IPS-15b (cell line): ENCODE measurements at regions not wholly inside any gene's neighbourhood (a gene's known extent, or its start where the extent isn't known, plus 50 kb on each side); places are given as distances from the start of the nearest gene placed in this dataset.

Source experiments
- H3K27me3 ChIP-seq: one replicate; pipeline ENCODE4 v1.6.1; 2013; ENCODE audit warnings: low read length; ENCODE audit not compliant: control insufficient read depth, insufficient read depth
- H3K36me3 ChIP-seq: one replicate; pipeline ENCODE4 v1.6.1; 2013; ENCODE audit warnings: low read length; ENCODE audit not compliant: control insufficient read depth, insufficient read depth
- H3K4me1 ChIP-seq: one replicate; pipeline ENCODE4 v1.6.1; 2013; ENCODE audit warnings: mild to moderate bottlenecking, low read length; ENCODE audit not compliant: control insufficient read depth, insufficient read depth
- H3K4me3 ChIP-seq: one replicate; pipeline ENCODE4 v1.5.1; 2013; ENCODE audit warnings: low read depth, low read length
- H3K9ac ChIP-seq: one replicate; pipeline ENCODE4 v1.6.1; 2013; ENCODE audit warnings: low read depth, mild to moderate bottlenecking, low read length
- H3K9me3 ChIP-seq: one replicate; pipeline ENCODE4 v1.6.1; 2013; ENCODE audit warnings: mild to moderate bottlenecking, low read length; ENCODE audit not compliant: control insufficient read depth, insufficient read depth

DNA sequence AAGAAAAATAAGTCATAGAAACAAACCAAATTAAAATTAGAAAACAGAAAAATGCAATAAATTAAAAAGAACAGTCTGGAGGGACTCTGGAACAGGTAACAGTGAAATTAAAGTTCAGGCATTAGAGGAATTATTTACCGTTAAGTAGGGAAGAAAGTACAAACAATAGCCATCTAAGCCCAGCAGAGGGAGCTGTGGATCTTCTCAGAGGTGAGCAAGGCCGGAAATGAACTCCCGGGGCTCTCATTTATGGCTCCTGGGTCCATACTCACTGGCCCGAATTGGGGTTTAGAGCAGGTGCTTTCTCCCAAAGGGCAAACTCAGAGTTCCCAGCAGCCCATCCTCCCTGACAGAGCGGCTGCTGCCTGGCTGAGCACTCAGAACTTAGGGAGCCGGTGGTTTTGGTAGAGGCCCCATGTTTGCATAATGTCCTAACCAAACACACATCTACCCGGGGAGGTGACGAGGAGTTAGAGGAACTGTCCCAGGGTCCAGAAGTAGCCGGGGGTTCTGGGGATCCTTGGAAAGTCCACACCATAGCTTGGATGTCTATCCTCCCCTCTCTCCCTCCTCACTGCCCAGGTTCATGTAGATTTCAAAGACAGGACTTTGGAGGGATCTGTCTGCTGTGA lies 87.8 kb upstream of the VPREB1 start:
- no peaks in the 10 kb centered on the region for H3K4me1 ChIP-seq
- H3K4me3 ChIP-seq, result peak overlapping the region; percentile 10
- H3K9me3 ChIP-seq, result no peaks in the 10 kb centered on the region
- peaks cover 79% of the 10 kb centered on the region for H3K27me3 ChIP-seq
- no peak overlapping the region for H3K9ac ChIP-seq
- no peaks in the 10 kb centered on the region for H3K36me3 ChIP-seq

DNA sequence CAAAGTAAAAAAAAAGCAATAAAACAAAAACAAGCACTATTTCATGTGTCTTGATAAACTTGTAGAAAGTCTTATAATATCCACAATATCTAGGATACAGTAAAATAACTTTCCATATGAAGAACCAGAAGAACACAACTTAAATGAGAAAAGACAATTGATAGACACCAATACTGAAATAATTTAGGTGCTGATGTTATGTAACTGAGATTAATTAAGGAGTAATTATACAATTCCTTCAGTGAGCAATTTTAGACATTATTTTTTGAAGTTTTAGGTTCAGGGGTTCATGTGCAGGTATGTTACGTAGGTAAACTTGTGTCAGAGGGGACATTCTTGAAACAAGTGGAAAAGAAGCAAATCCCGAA lies 88.3 kb upstream of the VPREB1 start:
- Histone ChIP-seq H3K27me3 (peaks cover 82% of the 10 kb centered on the region), H3K9ac (no peak overlapping the region), H3K4me3 (no peak overlapping the region), H3K4me1 (no peaks in the 10 kb centered on the region), H3K36me3 (no peaks in the 10 kb centered on the region), H3K9me3 (no peaks in the 10 kb centered on the region)

DNA sequence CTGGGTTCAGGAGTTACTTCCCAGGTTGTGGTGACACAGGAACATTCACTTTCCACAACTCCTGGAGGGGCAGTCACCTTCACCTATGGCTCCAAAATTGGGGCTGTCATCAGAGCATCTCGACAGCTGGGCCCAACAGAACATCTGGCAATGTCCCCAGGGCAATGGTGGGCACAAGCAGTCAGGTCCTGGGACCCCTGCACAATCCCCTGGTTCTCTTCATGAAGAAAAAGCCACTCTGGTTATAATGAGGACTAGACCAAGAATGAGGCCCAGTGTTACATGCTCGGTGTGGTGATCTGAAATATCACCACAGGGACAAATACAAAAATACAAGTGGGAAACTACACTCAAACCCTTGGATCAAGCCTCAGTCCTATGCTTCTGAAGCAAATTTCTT lies 89.0 kb upstream of the VPREB1 start:
- Histone ChIP-seq H3K4me1 (no peaks in the 10 kb centered on the region), H3K4me3 (no peak overlapping the region), H3K9ac (no peak overlapping the region), H3K36me3 (no peaks in the 10 kb centered on the region), H3K27me3 (peaks cover 87% of the 10 kb centered on the region), H3K9me3 (no peaks in the 10 kb centered on the region)

DNA sequence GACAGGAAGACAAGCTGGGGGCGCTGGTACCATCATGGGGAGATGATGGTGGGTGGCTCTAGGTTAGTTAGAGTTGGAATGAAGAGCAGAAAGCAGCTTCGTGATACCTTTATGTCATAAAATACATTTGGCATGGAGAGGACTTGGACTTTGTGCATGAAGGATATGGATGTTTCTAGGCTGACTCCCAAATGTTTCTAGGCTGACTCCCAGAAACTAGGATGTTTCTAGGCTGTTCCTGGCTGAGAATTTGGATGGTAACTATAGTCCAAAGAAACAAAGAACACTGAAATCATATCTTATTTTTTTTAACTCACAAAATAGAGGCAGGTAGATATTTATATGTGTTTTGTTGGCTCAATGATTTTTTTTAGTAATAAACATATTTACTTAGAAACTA lies 89.4 kb upstream of the VPREB1 start:
- no peak overlapping the region for H3K9ac ChIP-seq
- peaks cover 92% of the 10 kb centered on the region for H3K27me3 ChIP-seq
- H3K9me3 ChIP-seq, result no peaks in the 10 kb centered on the region
- H3K4me3 ChIP-seq, result no peak overlapping the region
- no peaks in the 10 kb centered on the region for H3K4me1 ChIP-seq
- H3K36me3 ChIP-seq, result no peaks in the 10 kb centered on the region

DNA sequence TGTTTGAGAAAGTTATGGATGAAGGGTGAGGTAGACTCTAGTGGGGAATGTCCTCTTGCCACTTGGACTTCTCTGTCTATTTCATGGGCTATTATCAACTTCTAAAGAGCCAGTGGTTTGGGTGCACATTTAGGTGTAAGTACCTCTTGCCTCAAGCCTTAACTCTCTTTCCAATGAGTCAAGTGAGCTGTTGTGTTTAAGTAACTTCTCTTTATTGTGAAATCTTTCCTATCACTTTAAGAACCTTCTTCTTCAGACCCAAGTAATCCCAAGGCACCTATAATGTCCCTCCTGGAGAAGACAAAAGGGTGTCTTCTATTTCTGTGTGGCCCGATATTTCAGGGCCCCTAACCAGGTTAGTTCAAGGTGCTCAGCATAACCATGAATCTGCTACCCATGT lies 90.5 kb upstream of the VPREB1 start:
- peaks cover 93% of the 10 kb centered on the region for H3K27me3 ChIP-seq
- no peaks in the 10 kb centered on the region for H3K4me1 ChIP-seq
- no peak overlapping the region for H3K4me3 ChIP-seq
- H3K9me3 ChIP-seq, result no peaks in the 10 kb centered on the region
- no peaks in the 10 kb centered on the region for H3K36me3 ChIP-seq
- no peak overlapping the region for H3K9ac ChIP-seq

DNA sequence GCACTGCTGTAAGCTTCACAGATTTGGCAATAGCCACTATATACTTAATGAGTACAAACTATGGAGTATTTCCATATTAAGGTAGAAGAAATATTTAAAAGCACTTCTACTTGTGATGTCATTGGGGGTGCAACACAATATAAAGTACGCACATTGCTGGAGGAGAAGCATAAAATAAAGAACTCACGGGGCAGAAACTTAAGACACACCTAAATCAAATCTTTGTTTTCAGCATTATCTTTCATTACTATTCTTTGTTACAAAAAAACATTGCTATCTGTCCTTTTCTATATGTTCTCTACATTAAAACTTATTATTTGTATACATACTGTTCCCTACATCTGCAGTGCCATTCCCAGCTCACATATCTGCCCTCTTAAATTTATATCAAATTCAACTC lies 93.3 kb upstream of the VPREB1 start:
- Histone ChIP-seq H3K9ac (no peak overlapping the region), H3K4me1 (no peaks in the 10 kb centered on the region), H3K4me3 (no peak overlapping the region), H3K27me3 (peaks cover 95% of the 10 kb centered on the region), H3K9me3 (no peaks in the 10 kb centered on the region), H3K36me3 (no peaks in the 10 kb centered on the region)

DNA sequence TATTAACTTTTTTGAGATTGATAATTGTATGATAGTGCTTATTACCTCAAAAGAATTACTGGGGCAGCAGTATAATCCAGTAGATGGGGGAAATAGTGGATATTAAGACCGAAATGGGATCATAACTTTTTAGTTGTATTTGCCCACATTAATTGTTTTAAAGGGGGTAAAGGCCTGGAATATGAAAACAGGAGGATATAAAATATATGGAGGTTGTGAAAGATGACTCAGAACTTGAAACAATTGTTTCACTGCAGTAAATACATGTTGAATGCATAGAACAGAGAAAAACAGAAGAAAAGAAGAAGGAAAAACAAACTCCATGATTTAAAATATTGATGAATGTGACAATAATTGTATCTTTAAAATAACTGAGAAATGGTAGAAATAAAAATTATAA lies 94.1 kb upstream of the VPREB1 start:
- H3K9ac ChIP-seq, result no peak overlapping the region
- H3K9me3 ChIP-seq, result no peaks in the 10 kb centered on the region
- H3K4me3 ChIP-seq, result no peak overlapping the region
- peaks cover 95% of the 10 kb centered on the region for H3K27me3 ChIP-seq
- H3K36me3 ChIP-seq, result no peaks in the 10 kb centered on the region
- no peaks in the 10 kb centered on the region for H3K4me1 ChIP-seq

DNA sequence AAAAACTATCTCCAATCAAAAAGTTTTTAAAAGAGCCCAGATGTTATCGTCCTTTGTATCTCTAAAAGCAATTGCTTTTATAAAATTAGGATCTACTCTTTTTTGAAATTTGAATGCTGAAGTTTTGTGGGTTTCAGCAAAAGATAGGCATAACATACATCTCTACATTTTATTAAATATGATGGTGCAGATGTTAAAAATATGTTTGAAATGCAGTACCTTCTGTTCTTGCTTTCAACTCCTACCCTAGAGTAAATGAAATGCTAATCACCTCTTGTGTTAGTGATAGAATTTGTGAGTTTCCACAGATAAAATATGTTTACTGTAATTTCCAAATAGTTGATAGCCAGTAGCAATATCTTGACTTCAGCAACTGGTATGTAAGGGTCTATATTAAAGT lies 95.7 kb upstream of the VPREB1 start:
- Histone ChIP-seq H3K36me3 (no peaks in the 10 kb centered on the region), H3K4me1 (no peaks in the 10 kb centered on the region), H3K4me3 (no peak overlapping the region), H3K9me3 (no peaks in the 10 kb centered on the region), H3K27me3 (peaks cover 94% of the 10 kb centered on the region), H3K9ac (no peak overlapping the region)

DNA sequence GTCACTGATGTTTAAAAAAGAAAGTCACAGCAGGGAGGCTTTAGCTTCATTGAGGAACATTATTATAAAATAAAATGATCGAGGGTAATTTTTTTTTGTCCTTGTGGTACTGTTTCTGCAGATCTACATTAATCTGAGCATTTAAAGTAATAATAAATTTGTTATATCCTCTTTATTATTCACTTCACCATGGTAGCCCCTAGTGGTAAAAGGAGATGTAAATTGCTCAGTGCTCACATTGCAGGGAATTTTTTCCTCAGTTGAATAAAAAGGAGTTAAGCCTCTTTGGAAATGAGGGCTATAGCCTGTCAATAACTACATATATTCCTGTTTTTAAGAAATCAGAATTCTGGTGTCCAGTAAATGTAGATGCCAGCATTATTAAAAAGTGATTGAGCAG lies 99.7 kb upstream of the VPREB1 start:
- H3K36me3 ChIP-seq, result no peaks in the 10 kb centered on the region
- no peaks in the 10 kb centered on the region for H3K9me3 ChIP-seq
- no peak overlapping the region for H3K9ac ChIP-seq
- peaks cover 7% of the 10 kb centered on the region for H3K4me1 ChIP-seq
- H3K4me3 ChIP-seq, result no peak overlapping the region
- peaks cover 100% of the 10 kb centered on the region for H3K27me3 ChIP-seq

DNA sequence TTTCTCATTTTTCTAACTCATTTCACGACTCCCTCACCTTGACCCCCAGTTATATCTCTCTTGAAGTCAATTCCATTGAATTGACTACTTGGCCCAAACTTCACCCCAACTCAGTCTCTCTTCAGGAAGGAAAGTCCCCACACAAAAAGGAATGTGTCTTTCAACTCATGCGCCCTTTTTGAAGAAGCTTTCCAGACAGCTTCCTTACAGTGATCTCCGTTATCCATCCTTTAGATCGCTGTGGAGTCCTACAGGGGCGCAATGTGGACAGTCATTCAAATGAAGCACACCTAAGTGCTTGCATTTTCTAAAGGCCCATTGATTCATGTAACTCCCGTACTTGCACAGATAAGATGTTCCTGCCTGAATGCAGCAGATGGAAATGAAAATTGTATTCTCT lies 101.1 kb upstream of the VPREB1 start:
- Histone ChIP-seq H3K4me1 (peaks cover 7% of the 10 kb centered on the region), H3K9ac (no peak overlapping the region), H3K27me3 (peaks cover 100% of the 10 kb centered on the region), H3K9me3 (no peaks in the 10 kb centered on the region), H3K4me3 (no peak overlapping the region), H3K36me3 (no peaks in the 10 kb centered on the region)

DNA sequence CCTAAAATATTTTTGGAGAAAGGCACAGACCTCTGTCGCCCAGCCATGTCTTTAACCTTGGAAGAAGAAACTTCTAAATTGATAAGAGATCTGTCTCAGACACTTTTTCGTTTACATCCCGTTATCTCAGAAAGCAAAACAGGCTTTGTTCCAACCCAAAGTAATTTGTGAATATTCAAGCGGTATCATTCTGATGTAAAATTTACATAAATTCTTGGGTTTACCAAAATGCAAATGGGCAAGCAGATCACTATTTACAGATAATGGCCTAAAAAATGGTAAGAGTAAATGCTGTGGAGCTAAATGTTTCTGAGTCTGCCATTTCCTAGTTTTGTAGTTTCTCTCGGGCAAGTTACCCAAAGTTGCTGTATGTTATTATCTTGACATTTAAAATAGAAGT lies 101.9 kb upstream of the VPREB1 start:
- H3K27me3 ChIP-seq, result peaks cover 100% of the 10 kb centered on the region
- no peaks in the 10 kb centered on the region for H3K9me3 ChIP-seq
- H3K36me3 ChIP-seq, result no peaks in the 10 kb centered on the region
- H3K4me3 ChIP-seq, result no peak overlapping the region
- H3K4me1 ChIP-seq, result peaks cover 7% of the 10 kb centered on the region
- no peak overlapping the region for H3K9ac ChIP-seq

DNA sequence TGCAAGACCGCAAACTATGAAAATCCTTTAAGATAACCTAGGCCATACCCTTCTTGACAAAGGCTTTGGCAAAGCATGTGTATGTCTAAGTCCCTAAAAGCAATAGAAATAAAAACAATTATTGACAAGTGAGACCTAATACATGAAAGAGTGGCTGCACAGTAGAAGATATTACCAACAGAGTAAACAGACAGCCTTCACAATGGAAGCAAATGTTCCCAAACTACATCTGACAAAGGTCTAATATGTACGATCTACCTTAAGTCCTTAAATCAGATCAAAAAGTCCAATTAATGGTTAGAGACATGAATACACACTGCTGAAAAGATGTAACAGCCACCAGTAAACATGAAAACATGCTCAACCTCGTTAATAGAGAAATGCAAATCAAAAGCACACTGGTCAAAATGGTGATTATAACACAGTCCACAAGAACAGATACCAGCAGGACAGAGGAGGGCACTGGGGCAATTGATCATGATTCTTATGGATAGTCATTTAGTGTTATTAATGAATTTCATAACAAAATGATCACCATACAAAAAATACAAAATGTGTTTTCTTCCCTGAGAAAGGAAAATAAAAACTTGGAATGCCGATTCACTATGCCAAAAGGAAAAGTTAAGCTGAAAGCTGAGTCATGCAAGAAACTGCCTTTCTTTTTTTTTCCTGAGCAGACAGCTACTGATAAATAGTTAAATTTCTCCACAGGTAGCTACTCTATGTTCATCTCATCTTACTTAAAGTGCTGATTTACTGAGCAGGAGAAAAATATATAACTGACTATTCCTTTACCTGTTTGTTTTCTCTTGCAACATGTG lies 102.6 kb upstream of the VPREB1 start:
- Histone ChIP-seq H3K4me1 (peaks cover 7% of the 10 kb centered on the region), H3K36me3 (no peaks in the 10 kb centered on the region), H3K9me3 (no peaks in the 10 kb centered on the region), H3K4me3 (no peak overlapping the region), H3K9ac (no peak overlapping the region), H3K27me3 (peaks cover 100% of the 10 kb centered on the region)
